Sigmoid colon (tissue), 6 donors: ENCODE measurements at regions not wholly inside any gene's neighbourhood (a gene's known extent, or its start where the extent isn't known, plus 50 kb on each side); places are given as distances from the start of the nearest gene placed in this dataset.

Experiments
- DNase-seq: peaks from one replicate; pipeline ENCODE4 v3.0.0-alpha.2; 2019
- H3K27ac ChIP-seq, 4 donors: fragments of 200-600 bp; sonication (generic); one replicate each; pipeline ENCODE4 v1.5.1; 2016 to 2019; ENCODE audit warnings: mild to moderate bottlenecking in 1 of 4
- H3K27me3 ChIP-seq, 3 donors: fragments of 200-600 bp; sonication (generic); one replicate each; pipeline ENCODE4 v1.5.1; 2019; ENCODE audit warnings: mild to moderate bottlenecking in 1 of 3
- H3K36me3 ChIP-seq, 4 donors: fragments of 200-600 bp; sonication (generic); one replicate each; pipeline ENCODE4 v1.5.1; 2016 to 2019
- H3K4me1 ChIP-seq, 4 donors: fragments of 200-600 bp; sonication (generic); one replicate each; pipeline ENCODE4 v1.5.1; 2017 to 2019
- H3K4me3 ChIP-seq, 4 donors: fragments of 200-600 bp; sonication (generic); one replicate each; pipeline ENCODE4 v1.5.1; 2017 to 2019; ENCODE audit warnings: mild to moderate bottlenecking in 2 of 4, moderate library complexity in 1 of 4
- H3K9me3 ChIP-seq, 4 donors: fragments of 200-600 bp in 3 of 4; sonication (generic) in 3 of 4; one replicate each; pipeline versions ENCODE4 v1.5.1 to v1.6.1; 2013 to 2019
- CTCF ChIP-seq, 4 experiments: fragments of 450-650 bp in 3 of 4; fragments of 200-600 bp in 1 of 4; IDR thresholded peaks; one replicate each; pipeline ENCODE4 v1.5.1; 2016 to 2019; ENCODE audit warnings: antibody characterized with exemption in 4 of 4, mild to moderate bottlenecking in 3 of 4, moderate library complexity in 2 of 4
- EP300 ChIP-seq, 4 donors: sonication (generic); formaldehyde crosslinking; IDR thresholded peaks; one replicate each; pipeline ENCODE4 v1.6.1; 2017; ENCODE audit warnings: antibody characterized with exemption in 4 of 4
- POLR2A ChIP-seq, 2 donors: fragments of 450-650 bp; IDR thresholded peaks; one replicate each; pipeline ENCODE4 v1.6.1; 2016; ENCODE audit warnings: antibody characterized with exemption in 2 of 2, mild to moderate bottlenecking in 2 of 2, moderate library complexity in 2 of 2
- POLR2AphosphoS5 ChIP-seq, 4 donors: sonication (generic); formaldehyde crosslinking; IDR thresholded peaks; one replicate each; pipeline ENCODE4 v1.6.1; 2017; ENCODE audit warnings: antibody characterized with exemption in 4 of 4
- WGBS, 2 donors: extraction: QIAGEN DNeasy Blood & Tissue Kit; methylation state at CpG; one replicate each; pipeline ENCODE4 v1.1.7; 2013; 5-methylcytosine and 5-hydroxymethylcytosine counted together
- intact Hi-C: fragments of 100-400 bp; cut with DNase I; formaldehyde crosslinking; loops from one replicate; pipeline ENCODE4 v1.15.1; 2023
- small RNA-seq, 3 donors: library from RNA; depleted of rRNA; stranded (forward); fragments of <200 nt; gene quantifications; one replicate each; pipeline ENCODE3, GENCODE V24; 2016
- donor health status: healthy with polysubstance abuse.
- donor health status: healthy.

- 7 to 13% methylated on average over 26 of the region's 26 CpGs for WGBS, 2 donors
- H3K4me1 ChIP-seq, result peaks cover 0 to 10% (median 4%) of the 10 kb centered on the region in 4 donors
- H3K9me3 ChIP-seq, result no peaks in the 10 kb centered on the region
- no peak for TF ChIP-seq POLR2A (IDR thresholded peaks at IDR 0.05)
- peak in 1 of 4 donors; percentile 19 for TF ChIP-seq POLR2AphosphoS5 (IDR thresholded peaks at IDR 0.05)
- TF ChIP-seq CTCF (IDR thresholded peaks at IDR 0.05), result peak; percentile 65 to 87 (median 82)
- TF ChIP-seq EP300 (IDR thresholded peaks at IDR 0.05), result no peak
- H3K27me3 ChIP-seq, result peaks cover 0 to 4% (median 0%) of the 10 kb centered on the region in 3 donors
- no peak overlapping the region for H3K27ac ChIP-seq
- no peaks in the 10 kb centered on the region for H3K36me3 ChIP-seq
- DNase-seq, result peak; percentile 95
- intact Hi-C loops, result loop anchor here (2.0 to 10.0 kb wide), 2 partner anchors 155 to 429 kb away; no protein-coding TSS in a partner anchor
- H3K4me3 ChIP-seq, result peak overlapping the region in 1 of 4 donors; percentile 13
Observed at GRCh38 chr11:45339729-45340519, 53.8 kb upstream of the SYT13 start.

DNA sequence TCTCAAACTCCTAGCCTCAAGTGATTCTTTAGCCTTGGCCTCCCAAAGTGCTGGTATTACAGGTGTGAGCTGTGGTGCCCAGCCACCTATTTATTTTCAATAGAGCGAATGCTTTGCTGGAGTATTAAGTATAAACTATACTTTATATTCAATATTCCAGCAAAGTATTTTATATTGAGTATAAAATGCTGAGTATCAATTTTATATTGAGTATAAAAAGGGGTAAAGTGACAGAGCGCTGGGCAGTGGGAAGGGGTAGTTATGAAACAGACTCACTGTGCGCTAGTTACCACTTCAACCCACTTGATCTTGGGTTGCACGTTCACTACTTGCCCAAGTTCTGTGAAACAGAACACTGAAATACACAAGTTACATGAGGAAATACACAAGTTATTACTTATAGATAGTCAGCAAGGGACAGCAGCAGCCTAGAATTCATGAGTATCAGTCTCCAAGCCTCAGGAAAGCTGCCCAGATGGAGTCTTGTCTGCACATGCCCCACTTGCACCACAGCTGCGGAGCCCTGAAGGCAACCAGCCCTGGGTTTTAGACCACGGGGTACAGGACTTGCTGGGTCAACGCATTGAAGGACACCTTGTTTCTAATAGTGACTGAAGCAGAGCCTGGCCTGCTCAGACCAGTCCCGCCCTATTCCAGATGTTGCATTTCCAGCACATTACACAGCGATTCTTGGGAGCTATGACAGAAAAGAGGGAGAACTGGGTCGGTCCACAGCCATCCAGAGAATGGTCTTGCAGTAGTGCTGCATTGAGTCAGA is 51.6 kb upstream of the SYT13 start:
- H3K27me3 ChIP-seq, result peaks cover 0 to 4% (median 0%) of the 10 kb centered on the region in 3 donors
- intact Hi-C loops, result loop anchor here (10.0 kb wide), 1 partner anchor 153 kb away; no protein-coding TSS in a partner anchor
- TF ChIP-seq CTCF (IDR thresholded peaks at IDR 0.05), result no peak
- TF ChIP-seq POLR2AphosphoS5 (IDR thresholded peaks at IDR 0.05), result no peak
- no peak for TF ChIP-seq POLR2A (IDR thresholded peaks at IDR 0.05)
- TF ChIP-seq EP300 (IDR thresholded peaks at IDR 0.05), result no peak
- H3K4me3 ChIP-seq, result no peak overlapping the region
- H3K4me1 ChIP-seq, result peaks cover 0 to 16% (median 8%) of the 10 kb centered on the region in 4 donors
- H3K9me3 ChIP-seq, result no peaks in the 10 kb centered on the region
- no peak overlapping the region for H3K27ac ChIP-seq
- H3K36me3 ChIP-seq, result no peaks in the 10 kb centered on the region
- 88 to 92% methylated on average over 10 of the region's 10 CpGs for WGBS, 2 donors
- DNase-seq, result no peak

GRCh38 chr11:45336136-45336535 is 50.0 kb upstream of the SYT13 start:
- no peaks in the 10 kb centered on the region for H3K36me3 ChIP-seq
- TF ChIP-seq POLR2AphosphoS5 (IDR thresholded peaks at IDR 0.05), result no peak
- no peak for TF ChIP-seq CTCF (IDR thresholded peaks at IDR 0.05)
- TF ChIP-seq POLR2A (IDR thresholded peaks at IDR 0.05), result no peak
- TF ChIP-seq EP300 (IDR thresholded peaks at IDR 0.05), result no peak
- H3K27me3 ChIP-seq, result peaks cover 0 to 4% (median 0%) of the 10 kb centered on the region in 3 donors
- intact Hi-C loops, result loop anchor here (10.0 kb wide), 1 partner anchor 151 kb away; no protein-coding TSS in a partner anchor
- H3K9me3 ChIP-seq, result no peaks in the 10 kb centered on the region
- peaks cover 0 to 23% (median 14%) of the 10 kb centered on the region in 4 donors for H3K4me1 ChIP-seq
- 92 to 95% methylated on average over 4 of the region's 4 CpGs for WGBS, 2 donors
- no peak for DNase-seq
- no peak overlapping the region for H3K4me3 ChIP-seq
- H3K27ac ChIP-seq, result no peak overlapping the region

Small RNA genes in the stretch of these regions (small RNA-seq; reads per million reads assigned to genes)
- gene AC103855.4, result 0 reads per million in 3 donors
